Panc1 (cell line): ENCODE measurements at regions not wholly inside any gene's neighbourhood (a gene's known extent, or its start where the extent isn't known, plus 50 kb on each side); places are given as distances from the start of the nearest gene placed in this dataset.

Experiments
- CTCF ChIP-seq: fragments of 450-650 bp; IDR thresholded peaks from 2 replicates; pipeline ENCODE4 v1.5.1; 2017; ENCODE audit warnings: mild to moderate bottlenecking
- POLR2AphosphoS5 ChIP-seq: IDR thresholded peaks from 2 replicates; pipeline ENCODE4 v1.6.1; 2012; ENCODE audit warnings: mild to moderate bottlenecking, low read depth, low read length, moderate library complexity
- REST ChIP-seq, 2 experiments: IDR thresholded peaks; 2 replicates each; pipeline ENCODE4 v1.6.1; 2011 to 2012; ENCODE audit warnings: low read depth in 2 of 2, control low read depth in 1 of 2, low read length in 1 of 2, mild to moderate bottlenecking in 1 of 2, moderate library complexity in 1 of 2; ENCODE audit not compliant: insufficient read depth in 1 of 2
- SIN3A ChIP-seq: IDR thresholded peaks from 2 replicates; pipeline ENCODE4 v1.6.1; 2012; ENCODE audit warnings: low read depth, mild to moderate bottlenecking, low read length, moderate library complexity, borderline replicate concordance; ENCODE audit not compliant: insufficient read depth
- TCF7L2 ChIP-seq: IDR thresholded peaks from 2 replicates; pipeline ENCODE4 v1.6.1; 2011; ENCODE audit warnings: mild to moderate bottlenecking, low read depth, low read length, inconsistent platforms

DNA sequence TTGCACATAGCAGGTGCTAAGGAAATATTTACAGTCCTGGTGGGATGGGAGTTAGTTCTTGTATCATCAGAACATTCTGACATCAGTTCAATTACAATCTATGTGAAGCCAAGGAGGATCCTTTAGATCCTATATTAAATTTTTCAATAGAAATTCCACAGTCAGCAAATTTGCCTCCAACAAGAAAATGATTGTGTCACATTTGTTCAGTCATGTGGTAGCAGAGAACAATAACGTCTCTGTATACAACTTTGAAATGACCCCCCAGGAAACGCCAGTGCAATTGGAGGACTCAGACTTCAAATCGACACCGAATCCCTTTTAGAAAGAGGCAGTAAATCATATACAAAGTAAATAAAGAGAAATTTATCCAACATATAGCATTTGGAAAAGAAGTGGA, 392.1 kb downstream of the DTWD2 start:
- TF ChIP-seq CTCF (no peak), REST (IDR thresholded peaks at IDR 0.05; ENCODE audit: insufficient read depth in 1 of 2, low read depth in 2 of 2, low read length in 1 of 2) (no peak), POLR2AphosphoS5 (no peak), SIN3A (no peak), TCF7L2 (no peak)
